H9 (cell line): ENCODE measurements at regions not wholly inside any gene's neighbourhood (a gene's known extent, or its start where the extent isn't known, plus 50 kb on each side); places are given as distances from the start of the nearest gene placed in this dataset.

Experiments used
- DNase-seq: peaks from one replicate; pipeline ENCODE4 v3.0.0-alpha.2; 2017
- H2AFZ ChIP-seq: one replicate; pipeline ENCODE4 v1.6.1; 2013; ENCODE audit warnings: mild to moderate bottlenecking, low read length, control low read depth, moderate library complexity
- H2AK5ac ChIP-seq: 2 replicates; pipeline ENCODE4 v1.6.1; 2013; ENCODE audit warnings: low read length, control low read depth, mixed read lengths; ENCODE audit not compliant: insufficient read length
- H2BK120ac ChIP-seq: one replicate; pipeline ENCODE4 v1.6.1; 2013; ENCODE audit warnings: low read depth, mild to moderate bottlenecking, low read length, control low read depth, inconsistent platforms; ENCODE audit not compliant: poor library complexity, severe bottlenecking
- H2BK12ac ChIP-seq: 2 replicates; pipeline ENCODE4 v1.6.1; 2013; ENCODE audit warnings: low read length, control low read depth, mixed read lengths, low read depth; ENCODE audit not compliant: insufficient read length
- H2BK15ac ChIP-seq: 2 replicates; pipeline ENCODE4 v1.6.1; 2013; ENCODE audit warnings: low read depth, low read length, control low read depth
- H2BK20ac ChIP-seq: one replicate; pipeline ENCODE4 v1.6.1; 2013; ENCODE audit warnings: low read depth, mild to moderate bottlenecking, low read length, control low read depth, inconsistent platforms; ENCODE audit not compliant: poor library complexity, severe bottlenecking
- H2BK5ac ChIP-seq: 2 replicates; pipeline ENCODE4 v1.6.1; 2013; ENCODE audit warnings: low read length, control low read depth, mixed read lengths; ENCODE audit not compliant: insufficient read length
- H3K14ac ChIP-seq: 2 replicates; pipeline ENCODE4 v1.6.1; 2013; ENCODE audit warnings: low read length, control low read depth; ENCODE audit not compliant: insufficient read depth
- H3K18ac ChIP-seq: 2 replicates; pipeline ENCODE4 v1.6.1; 2013; ENCODE audit warnings: low read depth, mild to moderate bottlenecking, mixed read lengths, low read length, control low read depth; ENCODE audit not compliant: insufficient read length
- H3K23ac ChIP-seq: 2 replicates; pipeline ENCODE4 v1.6.1; 2013; ENCODE audit warnings: low read length, control low read depth, mixed read lengths, low read depth; ENCODE audit not compliant: insufficient read length
- H3K23me2 ChIP-seq: 2 replicates; pipeline ENCODE4 v1.6.1; 2013; ENCODE audit warnings: low read depth, mild to moderate bottlenecking, mixed read lengths, low read length, control low read depth; ENCODE audit not compliant: insufficient read length, poor library complexity, severe bottlenecking
- H3K27ac ChIP-seq: 2 replicates; pipeline ENCODE4 v1.5.1; 2013; ENCODE audit warnings: low read length, control low read depth, mixed read lengths, low read depth; ENCODE audit not compliant: insufficient read length
- H3K27me3 ChIP-seq: 2 replicates; pipeline ENCODE4 v1.6.1; 2013; ENCODE audit warnings: low read length, control low read depth, inconsistent platforms; ENCODE audit not compliant: insufficient read depth
- H3K4ac ChIP-seq: 2 replicates; pipeline ENCODE4 v1.6.1; 2013; ENCODE audit warnings: low read depth, mild to moderate bottlenecking, control low read depth, inconsistent platforms, low read length, moderate library complexity
- H3K4me1 ChIP-seq: 2 replicates; pipeline ENCODE4 v1.6.1; 2013; ENCODE audit warnings: low read length, control low read depth, inconsistent platforms; ENCODE audit not compliant: insufficient read depth
- H3K4me2 ChIP-seq: 2 replicates; pipeline ENCODE4 v1.6.1; 2013; ENCODE audit warnings: low read length, control low read depth, mixed read lengths; ENCODE audit not compliant: insufficient read length, insufficient read depth
- H3K56ac ChIP-seq: 2 replicates; pipeline ENCODE4 v1.6.1; 2013; ENCODE audit warnings: low read depth, mild to moderate bottlenecking, mixed read lengths, low read length, control low read depth; ENCODE audit not compliant: insufficient read length
- H3K79me1 ChIP-seq: 2 replicates; pipeline ENCODE4 v1.6.1; 2013; ENCODE audit warnings: low read depth, mild to moderate bottlenecking, moderate library complexity, low read length, control low read depth, inconsistent platforms; ENCODE audit not compliant: insufficient read depth, poor library complexity, severe bottlenecking
- H3K79me2 ChIP-seq: 2 replicates; pipeline ENCODE4 v1.6.1; 2013; ENCODE audit warnings: low read length, control low read depth, inconsistent platforms; ENCODE audit not compliant: insufficient read depth
- H3K9ac ChIP-seq: 2 replicates; pipeline ENCODE4 v1.6.1; 2013; ENCODE audit warnings: low read length, control low read depth, mixed read lengths; ENCODE audit not compliant: insufficient read length; ENCODE audit errors: extremely low read depth
- H3K9me3 ChIP-seq: one replicate; pipeline ENCODE4 v1.6.1; 2013; ENCODE audit warnings: low read depth, low read length, inconsistent platforms; ENCODE audit not compliant: control insufficient read depth
- H3T11ph ChIP-seq: one replicate; pipeline ENCODE4 v1.6.1; 2013; ENCODE audit warnings: mild to moderate bottlenecking, low read length, control low read depth, inconsistent platforms
- H4K20me1 ChIP-seq: one replicate; pipeline ENCODE4 v1.6.1; 2013; ENCODE audit not compliant: control insufficient read depth, insufficient read length, insufficient read depth
- H4K5ac ChIP-seq: 2 replicates; pipeline ENCODE4 v1.6.1; 2013; ENCODE audit warnings: low read depth, mild to moderate bottlenecking, mixed read lengths, low read length, control low read depth; ENCODE audit not compliant: insufficient read length
- H4K8ac ChIP-seq: replicated peaks from 2 replicates; pipeline ENCODE4 v1.6.1; 2013; ENCODE audit warnings: low read length, control low read depth, mixed read lengths, low read depth; ENCODE audit not compliant: insufficient read length
- H4K91ac ChIP-seq: 2 replicates; pipeline ENCODE4 v1.6.1; 2013; ENCODE audit warnings: low read depth, mild to moderate bottlenecking, moderate library complexity, mixed read lengths, low read length, control low read depth; ENCODE audit not compliant: insufficient read length
- H3K27ac Mint-ChIP-seq, 3 experiments: 2 replicates in 2 of 3; 3 replicates in 1 of 3; pipeline ENCODE4 v1.8.0; 2020 to 2021; ENCODE audit warnings: mixed read lengths in 3 of 3, mild to moderate bottlenecking in 1 of 3, moderate library complexity in 1 of 3
- H3K27me3 Mint-ChIP-seq: 2 replicates; pipeline ENCODE4 v1.8.0; 2021; ENCODE audit warnings: low read depth, mild to moderate bottlenecking, moderate library complexity, mixed read lengths
- H3K36me3 Mint-ChIP-seq, 3 experiments: 2 replicates in 2 of 3; 3 replicates in 1 of 3; pipeline ENCODE4 v1.8.0; 2020 to 2021; ENCODE audit warnings: low read depth in 3 of 3, mixed read lengths in 3 of 3; ENCODE audit not compliant: insufficient read depth in 1 of 3
- H3K4me1 Mint-ChIP-seq, 2 experiments: 2 replicates each; pipeline ENCODE4 v1.8.0; 2020; ENCODE audit warnings: mixed read lengths in 2 of 2
- H3K4me3 Mint-ChIP-seq, 2 experiments: 2 replicates in 1 of 2; 3 replicates in 1 of 2; pipeline ENCODE4 v1.8.0; 2020 to 2021; ENCODE audit warnings: mild to moderate bottlenecking in 2 of 2, mixed read lengths in 2 of 2, moderate library complexity in 1 of 2
- H3K9me3 Mint-ChIP-seq, 2 experiments: 2 replicates in 1 of 2; 3 replicates in 1 of 2; pipeline ENCODE4 v1.8.0; 2020; ENCODE audit warnings: mild to moderate bottlenecking in 2 of 2, mixed read lengths in 2 of 2, moderate library complexity in 1 of 2
- CTCF ChIP-seq: fragments of 200-600 bp; sonication (generic); conservative IDR thresholded peaks from 3 replicates; pipeline ENCODE4 v1.8.0; 2021; ENCODE audit warnings: antibody characterized with exemption, mild to moderate bottlenecking
- WGBS: extraction: QIAGEN DNeasy Blood & Tissue Kit; methylation state at CpG from one replicate; pipeline ENCODE4 v1.1.7; 2013; ENCODE audit warnings: missing lambda C conversion rate, low lambda C conversion rate, mixed read lengths; ENCODE audit not compliant: insufficient read length; ENCODE audit errors: extremely low coverage; 5-methylcytosine and 5-hydroxymethylcytosine counted together

- no peak overlapping the region for H2BK20ac ChIP-seq
- H3K4me1 Mint-ChIP-seq, result peaks cover 52 to 59% of the 10 kb centered on the region in 2 experiments
- no CpG with 5 or more reads among the region's 9 CpGs for WGBS
- H3K79me2 ChIP-seq, result no peaks in the 10 kb centered on the region
- H3K4me2 ChIP-seq, result no peak overlapping the region
- no peak overlapping the region for H4K5ac ChIP-seq
- no peak overlapping the region for H3T11ph ChIP-seq
- H4K20me1 ChIP-seq, result no peaks in the 10 kb centered on the region
- H2AK5ac ChIP-seq, result no peak overlapping the region
- peaks cover 41% of the 10 kb centered on the region for H3K27me3 Mint-ChIP-seq
- H3K79me1 ChIP-seq, result no peaks in the 10 kb centered on the region
- TF ChIP-seq CTCF, result no peak
- no peaks in the 10 kb centered on the region for H3K27me3 ChIP-seq
- H3K14ac ChIP-seq, result no peak overlapping the region
- H3K23me2 ChIP-seq, result no peaks in the 10 kb centered on the region
- H3K27ac Mint-ChIP-seq, result no peak overlapping the region; a peak in 1 of 7 replicates
- H3K36me3 Mint-ChIP-seq, result no peaks in the 10 kb centered on the region; a peak in 2 of 7 replicates
- H3K4me1 ChIP-seq, result peaks cover 13% of the 10 kb centered on the region
- H2BK120ac ChIP-seq, result no peak overlapping the region
- H3K9me3 Mint-ChIP-seq, result no peaks in the 10 kb centered on the region
- no peak overlapping the region for H4K8ac ChIP-seq
- DNase-seq, result no peak
- no peak overlapping the region for H2BK15ac ChIP-seq
- no peak overlapping the region for H3K4ac ChIP-seq
- H3K27ac ChIP-seq, result no peak overlapping the region
- no peak overlapping the region for H3K56ac ChIP-seq
- H3K9ac ChIP-seq, result no peak overlapping the region
- H2AFZ ChIP-seq, result no peak overlapping the region
- H3K4me3 Mint-ChIP-seq, result no peak overlapping the region; a peak in 1 of 5 replicates
- no peak overlapping the region for H2BK12ac ChIP-seq
- no peak overlapping the region for H3K18ac ChIP-seq
- H4K91ac ChIP-seq, result no peak overlapping the region
- H3K9me3 ChIP-seq, result no peaks in the 10 kb centered on the region
- no peak overlapping the region for H3K23ac ChIP-seq
- no peak overlapping the region for H2BK5ac ChIP-seq
Observed at GRCh38 chr13:40352380-40352778, 314.1 kb downstream of the FOXO1 start.
